ENCODE measurements at regions not wholly inside any gene's neighbourhood (a gene's known extent, or its start where the extent isn't known, plus 50 kb on each side); places are given as distances from the start of the nearest gene placed in this dataset.

GRCh38 chr2:77939370-77939769, 417.2 kb upstream of the LRRTM4 start:
- no peak for TF ChIP-seq CTCF (conservative IDR thresholded peaks at IDR 0.05; ENCODE audit: low read depth, low read length)
- no peak overlapping the region for H3K4me3 ChIP-seq (ENCODE audit: low read depth, low read length)
- no peak for DNase-seq (ENCODE audit: low read depth)

GRCh38 chr2:77939801-77940200, 417.6 kb upstream of the LRRTM4 start:
- TF ChIP-seq CTCF (conservative IDR thresholded peaks at IDR 0.05; ENCODE audit: low read depth, low read length) = no peak

DNA sequence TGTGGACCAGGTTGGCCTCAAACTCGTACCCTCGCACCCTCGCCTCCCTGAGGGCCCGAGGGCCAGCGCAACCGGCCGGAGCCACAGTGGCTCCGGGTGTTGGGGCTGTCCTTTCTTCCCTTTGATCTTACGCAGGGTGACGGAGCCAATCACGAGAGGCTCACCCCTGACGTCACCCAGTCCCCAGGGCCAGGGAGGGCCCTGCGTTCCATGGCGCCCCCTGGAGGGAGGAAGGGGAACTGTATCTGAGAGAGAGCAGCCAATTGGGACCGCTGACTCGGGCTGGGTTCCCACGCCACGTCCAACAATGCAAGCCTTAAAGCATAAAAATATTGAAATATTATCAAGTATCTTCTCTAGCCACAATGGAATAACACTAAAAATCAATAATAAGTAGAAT, 432.8 kb upstream of the LRRTM4 start:
- H3K4me3 ChIP-seq (ENCODE audit: low read depth, low read length) = no peak overlapping the region
- no peak for TF ChIP-seq CTCF (conservative IDR thresholded peaks at IDR 0.05; ENCODE audit: low read depth, low read length)
- no peak for DNase-seq (ENCODE audit: low read depth)

More at GRCh38 chr2:77939801-77940200, 417.6 kb upstream of the LRRTM4 start:
- no peak for DNase-seq (ENCODE audit: low read depth)
- no peak overlapping the region for H3K4me3 ChIP-seq (ENCODE audit: low read depth, low read length)

- TF ChIP-seq CTCF (conservative IDR thresholded peaks at IDR 0.05; ENCODE audit: low read depth, low read length) = no peak
- DNase-seq (ENCODE audit: low read depth) = no peak
- no peak overlapping the region for H3K4me3 ChIP-seq (ENCODE audit: low read depth, low read length)
Measured at GRCh38 chr2:77962943-77963342, 440.8 kb upstream of the LRRTM4 start.

DNA sequence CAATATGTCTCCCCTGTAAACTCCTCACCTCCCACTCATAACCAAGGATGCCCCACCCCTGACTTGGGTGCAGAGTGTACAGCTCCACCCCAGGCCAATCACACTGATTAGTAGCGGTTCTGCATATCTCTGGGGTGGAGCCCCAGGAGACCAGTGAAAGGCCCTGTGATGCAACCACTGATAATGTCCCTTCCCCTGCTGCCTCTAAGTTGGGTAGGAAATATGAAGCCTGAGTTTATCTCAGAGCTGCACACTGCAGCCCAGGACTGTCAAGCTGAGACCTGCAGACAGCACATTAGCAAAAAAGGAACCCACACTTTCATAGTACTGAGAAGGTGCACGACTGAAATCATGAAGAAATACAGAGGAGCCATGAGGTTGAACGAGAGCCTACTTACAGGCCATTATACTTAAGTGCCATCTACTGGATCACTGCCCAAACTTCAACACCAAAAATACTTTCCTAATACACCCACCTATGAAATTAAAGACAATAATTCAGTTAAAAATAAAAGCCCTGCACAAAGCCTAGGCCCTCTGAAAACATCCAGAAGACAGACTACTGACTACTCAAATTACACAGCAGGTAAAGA, 455.4 kb upstream of the LRRTM4 start:
- DNase-seq (ENCODE audit: low read depth) = no peak
- no peak overlapping the region for H3K4me3 ChIP-seq (ENCODE audit: low read depth, low read length)
- TF ChIP-seq CTCF (conservative IDR thresholded peaks at IDR 0.05; ENCODE audit: low read depth, low read length) = no peak

GRCh38 chr2:77995161-77995560, 473.0 kb upstream of the LRRTM4 start:
- no peak for DNase-seq (ENCODE audit: low read depth)
- no peak overlapping the region for H3K4me3 ChIP-seq (ENCODE audit: low read depth, low read length)
- TF ChIP-seq CTCF (conservative IDR thresholded peaks at IDR 0.05; ENCODE audit: low read depth, low read length) = no peak

DNA sequence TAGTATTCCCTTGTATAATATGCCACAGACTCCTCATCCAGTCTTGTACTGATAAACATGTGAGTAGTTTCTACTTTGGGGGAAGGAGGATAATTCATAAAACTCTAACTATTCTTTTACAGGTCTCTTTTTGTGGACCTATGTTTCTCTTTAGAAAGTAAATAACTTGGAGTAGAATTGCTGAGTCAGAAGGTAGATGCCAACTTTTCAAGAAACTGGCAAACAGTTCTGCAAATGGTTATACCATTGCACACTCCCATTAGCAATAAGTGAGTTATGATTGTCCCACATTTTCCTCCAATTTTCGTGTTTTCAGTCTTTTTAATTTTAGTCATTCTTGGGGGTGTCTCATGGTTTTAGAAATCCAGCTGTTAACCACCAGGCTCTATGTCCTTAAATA, 477.2 kb upstream of the LRRTM4 start:
- TF ChIP-seq CTCF (conservative IDR thresholded peaks at IDR 0.05; ENCODE audit: low read depth, low read length) = no peak
- DNase-seq (ENCODE audit: low read depth) = no peak
- H3K4me3 ChIP-seq (ENCODE audit: low read depth, low read length) = no peak overlapping the region
